Right lobe of liver (tissue), 6 donors: ENCODE measurements at regions not wholly inside any gene's neighbourhood (a gene's known extent, or its start where the extent isn't known, plus 50 kb on each side); places are given as distances from the start of the nearest gene placed in this dataset.

ENCODE experiments used
- ATAC-seq, 4 donors: fragments of 200-7000 bp; cut with Tn5 transposase; one replicate each; pipeline ENCODE4 v1.9.1; 2020; ENCODE audit warnings: mild to moderate bottlenecking in 4 of 4, moderate library complexity in 4 of 4
- DNase-seq, 3 donors: peaks; one replicate each; pipeline ENCODE4 v3.0.0-alpha.2; 2020
- H3K27ac ChIP-seq, 3 donors: fragments of 200-600 bp; one replicate each; pipeline ENCODE4 v1.8.0; 2022
- H3K27me3 ChIP-seq, 2 donors: fragments of 200-600 bp; one replicate each; pipeline ENCODE4 v1.8.0; 2022
- H3K36me3 ChIP-seq, 4 donors: fragments of 200-600 bp; sonication (generic) in 1 of 4; one replicate each; pipeline versions ENCODE4 v1.5.1 to v1.8.0; 2017 to 2022; ENCODE audit warnings: control low read depth in 1 of 4
- H3K4me1 ChIP-seq, 4 donors: fragments of 200-600 bp; sonication (generic) in 1 of 4; one replicate each; pipeline versions ENCODE4 v1.5.1 to v1.8.0; 2017 to 2022; ENCODE audit warnings: control low read depth in 1 of 4
- H3K4me3 ChIP-seq, 3 donors: fragments of 200-600 bp; one replicate each; pipeline ENCODE4 v1.8.0; 2022
- H3K9me3 ChIP-seq, 4 donors: fragments of 200-600 bp; sonication (generic) in 1 of 4; one replicate each; pipeline versions ENCODE4 v1.5.1 to v1.8.0; 2017 to 2022; ENCODE audit warnings: control low read depth in 1 of 4
- POLR2A ChIP-seq: fragments of 450-650 bp; IDR thresholded peaks from one replicate; pipeline ENCODE4 v1.6.1; 2017; ENCODE audit warnings: antibody characterized with exemption, mild to moderate bottlenecking
- WGBS: methylation state at CpG from one replicate; pipeline ENCODE4 v1.1.6; 2018; ENCODE audit warnings: low coverage, low lambda C conversion rate; ENCODE audit not compliant: insufficient coverage; ENCODE audit errors: missing lambda C conversion rate; 5-methylcytosine and 5-hydroxymethylcytosine counted together
- intact Hi-C, 2 donors: fragments of 100-400 bp; cut with DNase I; formaldehyde crosslinking; loops; one replicate each; pipeline versions ENCODE4 v1.11.2 to v1.14.1; 2022
- TF ChIP-seq, protein P1 (sequence below), 4 donors: fragments of 200-600 bp in 3 of 4; fragments of 450-650 bp in 1 of 4; IDR thresholded peaks; one replicate each; pipeline versions ENCODE4 v1.5.1 to v1.8.0; 2016 to 2022; ENCODE audit warnings: antibody characterized with exemption in 4 of 4, mild to moderate bottlenecking in 2 of 4
- donor health status: DM: no; HTN: yes; CAD: no.
- donor health status: DM: no; HTN: no; CAD: no.
- donor health status: DM: no; HTN: no; CAD: no.
- donor health status: DM: no; HTN: yes; CAD: no.
- donor health status: DM: no; HTN: yes; CAD: no.

DNA sequence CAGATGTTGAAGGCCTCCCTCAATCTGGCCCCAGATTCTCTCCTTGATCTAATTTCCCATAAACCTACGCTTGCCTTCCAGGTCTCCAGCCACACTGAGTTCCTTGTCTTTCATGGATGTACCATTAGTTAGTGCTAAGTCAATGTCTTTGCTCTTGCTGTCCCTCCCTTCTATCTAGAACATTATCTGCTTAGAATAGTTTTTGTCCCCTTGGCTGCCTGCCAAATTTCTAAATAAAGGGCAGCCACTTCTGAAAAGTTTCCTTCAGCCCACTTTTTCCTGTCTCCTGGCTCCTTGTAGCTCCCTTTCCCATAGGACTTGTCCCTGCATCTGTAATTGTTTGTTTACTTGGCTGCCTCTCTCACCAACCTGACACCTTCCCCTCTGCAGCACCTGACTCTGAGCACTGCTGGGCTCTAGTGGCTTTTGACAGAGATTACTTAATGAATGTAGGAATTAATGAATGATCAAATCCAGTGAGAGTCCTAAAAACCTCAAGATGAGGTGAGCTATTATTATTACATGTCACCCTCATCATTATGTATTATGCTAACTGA is 58.3 kb downstream of the CXCL12 start:
- Histone ChIP-seq H3K9me3 (no peaks in the 10 kb centered on the region), H3K27ac (no peak overlapping the region), H3K27me3 (no peaks in the 10 kb centered on the region), H3K36me3 (no peaks in the 10 kb centered on the region), H3K4me3 (no peak overlapping the region), H3K4me1 (no peaks in the 10 kb centered on the region)
- intact Hi-C loops, result no loop called here
- ATAC-seq (no peak), DNase-seq (no peak)
- TF ChIP-seq POLR2A, result no peak
- TF ChIP-seq, protein P1, sequence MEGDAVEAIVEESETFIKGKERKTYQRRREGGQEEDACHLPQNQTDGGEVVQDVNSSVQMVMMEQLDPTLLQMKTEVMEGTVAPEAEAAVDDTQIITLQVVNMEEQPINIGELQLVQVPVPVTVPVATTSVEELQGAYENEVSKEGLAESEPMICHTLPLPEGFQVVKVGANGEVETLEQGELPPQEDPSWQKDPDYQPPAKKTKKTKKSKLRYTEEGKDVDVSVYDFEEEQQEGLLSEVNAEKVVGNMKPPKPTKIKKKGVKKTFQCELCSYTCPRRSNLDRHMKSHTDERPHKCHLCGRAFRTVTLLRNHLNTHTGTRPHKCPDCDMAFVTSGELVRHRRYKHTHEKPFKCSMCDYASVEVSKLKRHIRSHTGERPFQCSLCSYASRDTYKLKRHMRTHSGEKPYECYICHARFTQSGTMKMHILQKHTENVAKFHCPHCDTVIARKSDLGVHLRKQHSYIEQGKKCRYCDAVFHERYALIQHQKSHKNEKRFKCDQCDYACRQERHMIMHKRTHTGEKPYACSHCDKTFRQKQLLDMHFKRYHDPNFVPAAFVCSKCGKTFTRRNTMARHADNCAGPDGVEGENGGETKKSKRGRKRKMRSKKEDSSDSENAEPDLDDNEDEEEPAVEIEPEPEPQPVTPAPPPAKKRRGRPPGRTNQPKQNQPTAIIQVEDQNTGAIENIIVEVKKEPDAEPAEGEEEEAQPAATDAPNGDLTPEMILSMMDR (IDR thresholded peaks at IDR 0.05), result no peak
- WGBS, result no CpG with 5 or more reads among the region's 1 CpG

DNA sequence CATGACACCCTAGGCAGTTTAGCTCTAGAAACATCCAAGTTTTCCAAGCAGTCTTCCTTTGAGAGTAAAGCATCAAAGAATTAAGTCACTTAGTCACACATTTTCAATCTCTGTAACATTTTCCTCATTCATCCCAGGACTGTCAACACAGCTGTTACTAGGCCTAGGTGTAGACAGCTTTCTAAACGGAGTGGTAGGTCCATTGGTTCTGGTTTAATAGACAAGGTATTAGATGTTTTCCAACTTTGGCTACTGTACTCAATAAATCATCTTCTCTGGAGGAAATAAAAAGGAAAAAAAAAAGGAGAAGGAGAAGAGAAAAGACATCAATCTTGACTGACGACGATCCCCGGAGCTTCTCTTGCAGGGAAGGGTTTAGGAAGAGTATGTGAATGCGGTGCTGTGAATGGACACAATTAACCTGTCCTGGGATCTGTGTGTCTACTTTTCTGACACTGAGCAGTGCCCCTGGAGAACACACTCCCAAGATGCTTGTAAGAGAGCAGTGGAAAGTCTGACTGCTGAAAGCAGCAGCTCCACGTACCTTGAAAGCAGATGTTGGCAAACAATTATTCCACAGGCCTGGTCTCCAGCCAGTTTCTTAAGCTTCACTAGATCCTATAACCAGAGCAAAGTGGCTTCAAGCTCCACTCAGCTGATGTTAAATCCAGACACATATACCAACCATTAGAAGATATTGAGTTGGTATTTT is 59.1 kb downstream of the CXCL12 start:
- DNase-seq (no peak), ATAC-seq (no peak)
- no peak overlapping the region for H3K27ac ChIP-seq
- WGBS, result 71% methylated on average over 5 of the region's 6 CpGs
- no peak for TF ChIP-seq POLR2A
- TF ChIP-seq, protein P1 (IDR thresholded peaks at IDR 0.05), result no peak
- H3K27me3 ChIP-seq, result no peaks in the 10 kb centered on the region
- H3K36me3 ChIP-seq, result no peaks in the 10 kb centered on the region
- no peaks in the 10 kb centered on the region for H3K4me1 ChIP-seq
- H3K4me3 ChIP-seq, result no peak overlapping the region
- intact Hi-C loops, result no loop called here
- no peaks in the 10 kb centered on the region for H3K9me3 ChIP-seq

DNA sequence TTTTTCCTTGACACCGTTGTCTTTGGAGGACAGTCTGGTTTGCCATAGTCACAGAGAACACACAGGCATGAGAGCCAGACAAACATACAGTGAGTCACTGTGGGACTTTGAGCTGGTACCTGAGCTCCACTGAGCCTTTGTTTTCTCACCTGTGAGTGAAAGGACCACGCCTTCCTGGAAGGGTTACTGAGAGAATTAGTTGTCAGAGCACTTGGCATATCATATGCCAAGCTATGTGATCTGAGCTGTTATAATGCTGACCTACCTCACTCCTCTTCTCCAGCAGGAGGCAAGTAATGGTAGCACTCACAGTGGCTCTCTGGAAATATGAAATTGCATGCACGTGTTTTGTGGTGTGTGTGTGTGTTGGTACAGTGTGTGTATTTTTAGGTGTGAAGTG is 59.7 kb downstream of the CXCL12 start:
- TF ChIP-seq POLR2A, result no peak
- TF ChIP-seq, protein P1 (IDR thresholded peaks at IDR 0.05), result no peak
- H3K4me1 ChIP-seq, result no peaks in the 10 kb centered on the region
- WGBS, result 29% methylated on average over 3 of the region's 3 CpGs
- intact Hi-C loops, result no loop called here
- peak in 2 of 4 donors; percentile 31 to 85 for ATAC-seq
- H3K9me3 ChIP-seq, result no peaks in the 10 kb centered on the region
- no peak overlapping the region for H3K27ac ChIP-seq
- H3K36me3 ChIP-seq, result no peaks in the 10 kb centered on the region
- no peaks in the 10 kb centered on the region for H3K27me3 ChIP-seq
- H3K4me3 ChIP-seq, result no peak overlapping the region
- no peak for DNase-seq

DNA sequence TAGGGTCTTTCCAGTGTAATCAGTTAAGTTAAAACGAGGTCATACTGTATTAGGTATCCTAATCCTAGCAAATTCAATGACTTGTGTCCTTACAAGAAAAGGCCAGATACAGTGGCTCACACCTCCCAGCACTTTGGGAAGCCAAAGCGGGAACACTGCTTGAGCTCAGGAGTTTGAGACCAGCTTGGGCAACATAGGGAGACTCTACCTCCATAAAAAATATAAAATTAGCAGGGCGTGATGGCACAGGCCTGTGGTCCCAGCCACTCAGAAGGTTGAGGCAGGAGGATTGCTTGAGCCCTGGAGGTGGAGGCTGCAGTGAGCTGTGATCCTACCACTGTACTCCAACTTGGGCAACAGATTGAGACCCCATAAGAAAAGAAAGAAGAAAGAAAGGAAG is 61.1 kb downstream of the CXCL12 start:
- Histone ChIP-seq H3K9me3 (no peaks in the 10 kb centered on the region), H3K27ac (no peak overlapping the region), H3K4me1 (no peaks in the 10 kb centered on the region), H3K27me3 (no peaks in the 10 kb centered on the region), H3K4me3 (no peak overlapping the region), H3K36me3 (no peaks in the 10 kb centered on the region)
- DNase-seq (no peak), ATAC-seq (no peak)
- WGBS, result 64% methylated on average over 3 of the region's 3 CpGs
- intact Hi-C loops, result no loop called here
- TF ChIP-seq POLR2A, result no peak

DNA sequence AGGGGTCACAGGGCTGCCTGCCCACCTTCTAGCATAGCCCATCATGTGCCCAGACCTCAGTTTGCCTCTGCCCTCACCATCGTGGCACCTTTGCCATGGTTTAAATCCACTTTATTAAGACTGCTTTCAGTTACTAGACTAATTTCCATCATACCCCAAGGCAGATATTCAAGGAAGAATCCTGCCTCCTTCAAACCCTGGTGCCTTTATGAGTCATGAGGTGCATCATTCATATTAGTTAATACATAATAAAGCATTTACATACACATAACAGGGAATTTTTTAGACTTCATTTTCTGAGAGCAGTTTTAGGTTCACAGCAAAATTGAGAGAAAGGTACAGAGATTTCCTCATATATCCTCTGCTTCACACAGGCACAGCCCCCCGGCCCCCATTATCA is 62.8 kb downstream of the CXCL12 start:
- DNase-seq (no peak), ATAC-seq (no peak)
- WGBS, result 0% methylated on average over 1 of the region's 2 CpGs
- Histone ChIP-seq H3K36me3 (no peaks in the 10 kb centered on the region), H3K9me3 (no peaks in the 10 kb centered on the region), H3K27ac (no peak overlapping the region), H3K4me1 (no peaks in the 10 kb centered on the region), H3K27me3 (no peaks in the 10 kb centered on the region), H3K4me3 (no peak overlapping the region)
- TF ChIP-seq, protein P1 (IDR thresholded peaks at IDR 0.05), result no peak
- intact Hi-C loops, result no loop called here
